ENCODE measurements at regions not wholly inside any gene's neighbourhood (a gene's known extent, or its start where the extent isn't known, plus 50 kb on each side); places are given as distances from the start of the nearest gene placed in this dataset.
A peak's percentile ranks its signal among the peaks of the same experiment; 100 is the strongest.

GRCh38 chr5:124663101-124663506 lies 83.3 kb downstream of the ZNF608 start:
- DNase-seq, result no peak

- DNase-seq, result no peak
These were observed 84.2 kb downstream of the ZNF608 start for GRCh38 chr5:124662181-124662781.

GRCh38 chr5:124661317-124662141 lies 84.9 kb downstream of the ZNF608 start:
- no peak for DNase-seq

GRCh38 chr5:124660229-124661093 lies 86.0 kb downstream of the ZNF608 start:
- DNase-seq, result no peak

- DNase-seq, result no peak
These were observed 86.6 kb downstream of the ZNF608 start for GRCh38 chr5:124659798-124660197.

- DNase-seq, result no peak
These were observed 87.4 kb downstream of the ZNF608 start for GRCh38 chr5:124658867-124659557.

- DNase-seq, result no peak
These were observed 90.4 kb downstream of the ZNF608 start for GRCh38 chr5:124655921-124656511.

GRCh38 chr5:124655251-124655917 lies 91.1 kb downstream of the ZNF608 start:
- no peak for DNase-seq

- no peak for DNase-seq
These were observed 92.0 kb downstream of the ZNF608 start for GRCh38 chr5:124654418-124654817.

- no peak for DNase-seq
These were observed 92.8 kb downstream of the ZNF608 start for GRCh38 chr5:124653666-124654065.

- DNase-seq, result no peak
These were observed 93.5 kb downstream of the ZNF608 start for GRCh38 chr5:124652892-124653441.

- no peak for DNase-seq
These were observed 94.0 kb downstream of the ZNF608 start for GRCh38 chr5:124652514-124652819.

- DNase-seq, result peak; percentile 48
These were observed 94.6 kb downstream of the ZNF608 start for GRCh38 chr5:124651663-124652513.

GRCh38 chr5:124650951-124651662 lies 95.3 kb downstream of the ZNF608 start:
- no peak for DNase-seq

- no peak for DNase-seq
These were observed 96.3 kb downstream of the ZNF608 start for GRCh38 chr5:124650147-124650561.

GRCh38 chr5:124649491-124650146 lies 96.8 kb downstream of the ZNF608 start:
- DNase-seq, result peak; percentile 71

GRCh38 chr5:124648902-124649467 lies 97.5 kb downstream of the ZNF608 start:
- no peak for DNase-seq

GRCh38 chr5:124647352-124647751 lies 99.1 kb downstream of the ZNF608 start:
- no peak for DNase-seq

GRCh38 chr5:124645396-124645795 lies 101.0 kb downstream of the ZNF608 start:
- no peak for DNase-seq

Data from stimulated activated CD8-positive, alpha-beta memory T cell treated with anti-CD3 and anti-CD28 coated beads, Interleukin-4, amount 100 ng/mL, for 48 hours (primary cell).